Caco-2 (cell line): ENCODE measurements at regions not wholly inside any gene's neighbourhood (a gene's known extent, or its start where the extent isn't known, plus 50 kb on each side); places are given as distances from the start of the nearest gene placed in this dataset.

Experiments used
- BruUV-seq: library from RNA; stranded (reverse); fragments of 400-500 nt; replicated peaks from 2 replicates; lab custom pipeline; 2021; lab: Mats Ljungman, UMichigan
- CTCF ChIA-PET: fragments of 300-600 bp; sonication (Branson Sonifier 250); formaldehyde crosslinking; loops from one replicate; lab custom pipeline; 2022; ENCODE audit warnings: antibody characterized with exemption; lab: Charles Lee
- POLR2A ChIA-PET: fragments of 300-600 bp; sonication (Branson Sonifier 250); formaldehyde crosslinking; loops from one replicate; lab custom pipeline; 2022; ENCODE audit warnings: antibody characterized with exemption; lab: Charles Lee
- DNase-seq, 2 experiments: peaks; one replicate each; pipeline versions ENCODE4 v3.0.0 to v3.0.0-alpha.2; 2020 to 2022
- H3K27me3 ChIP-seq: replicated peaks from 2 replicates; pipeline ENCODE4 v1.6.0; 2011; ENCODE audit warnings: low read length; ENCODE audit not compliant: control insufficient read depth, insufficient read depth
- H3K36me3 ChIP-seq: 2 replicates; pipeline ENCODE4 v1.5.1; 2011; ENCODE audit warnings: low read length; ENCODE audit not compliant: control insufficient read depth, insufficient read depth
- H3K4me1 ChIP-seq: fragments of 250-450 bp; sonication (Bioruptor Pico); 2 replicates; pipeline ENCODE4 v1.5.1; 2020; ENCODE audit warnings: mild to moderate bottlenecking
- H3K4me3 ChIP-seq: 2 replicates; pipeline ENCODE4 v1.5.1; 2011; ENCODE audit warnings: low read depth, mild to moderate bottlenecking, control low read depth, low read length
- H3K9me3 ChIP-seq: fragments of 250-450 bp; sonication (Bioruptor Pico); 2 replicates; pipeline ENCODE4 v1.5.1; 2020; ENCODE audit warnings: mild to moderate bottlenecking, moderate library complexity
- H3K27ac Mint-ChIP-seq: one replicate; pipeline ENCODE4 v1.8.0; 2022; ENCODE audit warnings: mixed read lengths; ENCODE audit not compliant: unreplicated experiment
- H3K27me3 Mint-ChIP-seq: one replicate; pipeline ENCODE4 v1.8.0; 2022; ENCODE audit warnings: mixed read lengths; ENCODE audit not compliant: insufficient read depth, unreplicated experiment
- H3K36me3 Mint-ChIP-seq: one replicate; pipeline ENCODE4 v1.8.0; 2022; ENCODE audit warnings: mild to moderate bottlenecking, mixed read lengths; ENCODE audit not compliant: insufficient read depth, unreplicated experiment
- H3K4me1 Mint-ChIP-seq: one replicate; pipeline ENCODE4 v1.8.0; 2022; ENCODE audit warnings: low read depth, mixed read lengths; ENCODE audit not compliant: unreplicated experiment
- H3K4me3 Mint-ChIP-seq: one replicate; pipeline ENCODE4 v1.8.0; 2022; ENCODE audit warnings: mild to moderate bottlenecking, moderate library complexity, mixed read lengths; ENCODE audit not compliant: unreplicated experiment
- H3K9me3 Mint-ChIP-seq: one replicate; pipeline ENCODE4 v1.8.0; 2022; ENCODE audit warnings: mixed read lengths; ENCODE audit not compliant: unreplicated experiment
- intact Hi-C: fragments of 100-400 bp; cut with micrococcal nuclease; formaldehyde crosslinking; loops from one replicate; pipeline ENCODE4 v1.10.0; 2022; ENCODE audit not compliant: unreplicated experiment
- TF ChIP-seq, protein P1 (sequence below), 2 experiments: fragments of 200-600 bp in 1 of 2; IDR thresholded peaks; 1 replicate in 1 of 2; 2 replicates in 1 of 2; pipeline versions ENCODE4 v1.5.1 to v1.8.0; 2011 to 2022; ENCODE audit warnings: antibody characterized with exemption in 1 of 2, control low read depth in 1 of 2, inconsistent platforms in 1 of 2, low read depth in 1 of 2, low read length in 1 of 2, mild to moderate bottlenecking in 1 of 2, moderate library complexity in 1 of 2; ENCODE audit not compliant: insufficient read depth in 1 of 2, severe bottlenecking in 1 of 2, unreplicated experiment in 1 of 2

DNA sequence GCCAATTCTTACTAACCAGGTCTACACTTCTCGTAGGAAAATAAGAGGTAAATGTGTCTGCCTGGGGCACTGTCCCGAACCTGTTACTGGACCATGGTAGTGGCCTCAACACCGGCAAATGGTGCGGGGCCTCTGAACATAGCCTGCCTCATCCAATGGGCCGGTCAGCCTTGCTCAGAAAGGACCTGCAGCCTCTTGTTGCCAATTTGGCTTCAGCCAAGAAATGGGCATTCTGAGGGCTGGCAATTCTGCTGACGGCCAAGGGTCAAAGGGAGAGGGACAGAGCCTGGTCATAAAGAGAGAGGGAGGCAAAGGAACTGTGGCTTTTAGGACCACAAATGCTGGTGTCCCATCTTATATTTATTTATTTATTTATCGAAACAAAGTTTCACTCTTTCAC, 69.5 kb upstream of the ATP6AP2 start:
- Mint-ChIP-seq H3K4me3 (no peak overlapping the region), H3K27ac (no peak overlapping the region), H3K36me3 (no peaks in the 10 kb centered on the region), H3K4me1 (no peaks in the 10 kb centered on the region), H3K27me3 (no peaks in the 10 kb centered on the region), H3K9me3 (no peaks in the 10 kb centered on the region)
- Histone ChIP-seq H3K4me1 (no peaks in the 10 kb centered on the region), H3K9me3 (no peaks in the 10 kb centered on the region), H3K36me3 (no peaks in the 10 kb centered on the region), H3K4me3 (no peak overlapping the region), H3K27me3 (no peaks in the 10 kb centered on the region)
- intact Hi-C loops: no loop called here
- POLR2A ChIA-PET: no interaction called here
- TF ChIP-seq, protein P1, sequence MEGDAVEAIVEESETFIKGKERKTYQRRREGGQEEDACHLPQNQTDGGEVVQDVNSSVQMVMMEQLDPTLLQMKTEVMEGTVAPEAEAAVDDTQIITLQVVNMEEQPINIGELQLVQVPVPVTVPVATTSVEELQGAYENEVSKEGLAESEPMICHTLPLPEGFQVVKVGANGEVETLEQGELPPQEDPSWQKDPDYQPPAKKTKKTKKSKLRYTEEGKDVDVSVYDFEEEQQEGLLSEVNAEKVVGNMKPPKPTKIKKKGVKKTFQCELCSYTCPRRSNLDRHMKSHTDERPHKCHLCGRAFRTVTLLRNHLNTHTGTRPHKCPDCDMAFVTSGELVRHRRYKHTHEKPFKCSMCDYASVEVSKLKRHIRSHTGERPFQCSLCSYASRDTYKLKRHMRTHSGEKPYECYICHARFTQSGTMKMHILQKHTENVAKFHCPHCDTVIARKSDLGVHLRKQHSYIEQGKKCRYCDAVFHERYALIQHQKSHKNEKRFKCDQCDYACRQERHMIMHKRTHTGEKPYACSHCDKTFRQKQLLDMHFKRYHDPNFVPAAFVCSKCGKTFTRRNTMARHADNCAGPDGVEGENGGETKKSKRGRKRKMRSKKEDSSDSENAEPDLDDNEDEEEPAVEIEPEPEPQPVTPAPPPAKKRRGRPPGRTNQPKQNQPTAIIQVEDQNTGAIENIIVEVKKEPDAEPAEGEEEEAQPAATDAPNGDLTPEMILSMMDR (IDR thresholded peaks at IDR 0.05; ENCODE audit: insufficient read depth in 1 of 2, low read depth in 1 of 2, low read length in 1 of 2, severe bottlenecking in 1 of 2, unreplicated experiment in 1 of 2): no peak
- no peak for DNase-seq
- BruUV-seq: no TSS peak
- CTCF ChIA-PET: no interaction called here

- TF ChIP-seq, protein P1 (IDR thresholded peaks at IDR 0.05; ENCODE audit: insufficient read depth in 1 of 2, low read depth in 1 of 2, low read length in 1 of 2, severe bottlenecking in 1 of 2, unreplicated experiment in 1 of 2): no peak
- H3K27ac Mint-ChIP-seq: no peak overlapping the region
- BruUV-seq: no TSS peak
- H3K4me3 Mint-ChIP-seq: no peak overlapping the region
- intact Hi-C loops: no loop called here
- H3K4me3 ChIP-seq: no peak overlapping the region
- ChIA-PET CTCF (no interaction called here), POLR2A (no interaction called here)
- H3K27me3 ChIP-seq: no peaks in the 10 kb centered on the region
- H3K4me1 ChIP-seq: no peaks in the 10 kb centered on the region
- no peaks in the 10 kb centered on the region for H3K36me3 Mint-ChIP-seq
- no peaks in the 10 kb centered on the region for H3K36me3 ChIP-seq
- no peaks in the 10 kb centered on the region for H3K4me1 Mint-ChIP-seq
- no peaks in the 10 kb centered on the region for H3K9me3 Mint-ChIP-seq
- H3K27me3 Mint-ChIP-seq: no peaks in the 10 kb centered on the region
- no peaks in the 10 kb centered on the region for H3K9me3 ChIP-seq
- DNase-seq: no peak
These were observed 72.2 kb upstream of the ATP6AP2 start for GRCh38 chrX:40508560-40508959.

DNA sequence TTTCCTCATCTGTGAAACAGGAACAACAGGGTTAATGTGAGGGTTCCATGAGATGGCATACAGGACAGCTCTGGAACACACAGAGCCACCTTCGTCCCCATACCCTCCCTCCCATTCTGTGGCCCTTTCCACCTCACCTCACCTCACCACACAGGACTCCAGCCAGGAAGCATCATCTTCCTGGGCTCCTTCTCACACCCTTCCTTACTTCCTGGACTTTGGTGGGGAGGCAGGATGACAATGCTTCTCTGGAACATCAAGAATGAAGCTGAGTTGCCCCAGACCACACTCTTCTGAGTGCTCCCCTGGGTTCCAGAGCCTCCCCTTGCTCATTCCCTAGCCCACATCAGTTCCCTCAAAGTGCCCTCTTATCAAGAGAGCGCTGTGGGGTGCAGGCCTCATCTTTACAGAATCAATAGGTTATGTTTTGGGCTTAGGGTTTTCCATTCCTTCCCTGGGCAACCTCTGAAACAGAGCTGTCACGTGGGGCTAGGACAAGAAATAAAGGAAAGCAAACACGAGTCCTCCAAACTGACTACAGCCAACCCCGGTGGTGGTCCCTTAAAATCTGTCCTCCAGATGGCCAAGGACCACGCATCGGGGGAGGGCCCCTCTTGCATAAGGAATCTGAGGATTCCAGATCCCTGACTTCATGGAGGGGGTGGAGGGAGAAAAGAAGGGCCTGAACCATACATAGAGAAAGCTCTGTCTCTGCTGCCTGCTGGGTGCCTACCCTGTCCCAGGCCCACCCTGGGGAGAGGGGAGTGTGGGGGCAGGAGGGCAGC, 74.4 kb upstream of the ATP6AP2 start:
- no peaks in the 10 kb centered on the region for H3K36me3 ChIP-seq
- H3K36me3 Mint-ChIP-seq: no peaks in the 10 kb centered on the region
- ChIA-PET POLR2A (no interaction called here), CTCF (no interaction called here)
- no peaks in the 10 kb centered on the region for H3K9me3 ChIP-seq
- no peak overlapping the region for H3K27ac Mint-ChIP-seq
- no peaks in the 10 kb centered on the region for H3K4me1 ChIP-seq
- no TSS peak for BruUV-seq
- TF ChIP-seq, protein P1 (IDR thresholded peaks at IDR 0.05; ENCODE audit: insufficient read depth in 1 of 2, low read depth in 1 of 2, low read length in 1 of 2, severe bottlenecking in 1 of 2, unreplicated experiment in 1 of 2): no peak
- no peaks in the 10 kb centered on the region for H3K27me3 ChIP-seq
- DNase-seq: no peak
- H3K27me3 Mint-ChIP-seq: no peaks in the 10 kb centered on the region
- H3K4me1 Mint-ChIP-seq: no peaks in the 10 kb centered on the region
- no peak overlapping the region for H3K4me3 Mint-ChIP-seq
- H3K9me3 Mint-ChIP-seq: no peaks in the 10 kb centered on the region
- intact Hi-C loops: no loop called here
- no peak overlapping the region for H3K4me3 ChIP-seq
